Type B pancreatic cell (in vitro differentiated cells): ENCODE measurements at regions not wholly inside any gene's neighbourhood (a gene's known extent, or its start where the extent isn't known, plus 50 kb on each side); places are given as distances from the start of the nearest gene placed in this dataset.

Source experiments
- DNase-seq: peaks from one replicate; pipeline ENCODE4 v3.0.0; 2021; ENCODE audit warnings: mixed read lengths; ENCODE audit not compliant: unreplicated experiment; ENCODE audit errors: extremely low spot score
- H3K27ac Mint-ChIP-seq: 2 replicates; pipeline ENCODE4 v1.8.0; 2021; ENCODE audit warnings: mild to moderate bottlenecking, mixed read lengths
- H3K27me3 Mint-ChIP-seq: 2 replicates; pipeline ENCODE4 v1.8.0; 2021; ENCODE audit warnings: mixed read lengths
- H3K36me3 Mint-ChIP-seq: 2 replicates; pipeline ENCODE4 v1.8.0; 2021; ENCODE audit warnings: mixed read lengths
- H3K4me1 Mint-ChIP-seq: one replicate; pipeline ENCODE4 v1.8.0; 2021; ENCODE audit warnings: mixed read lengths; ENCODE audit not compliant: unreplicated experiment
- H3K4me3 Mint-ChIP-seq: 2 replicates; pipeline ENCODE4 v1.8.0; 2021; ENCODE audit warnings: mild to moderate bottlenecking, mixed read lengths
- H3K9me3 Mint-ChIP-seq: 2 replicates; pipeline ENCODE4 v1.8.0; 2021; ENCODE audit warnings: mixed read lengths
- TF ChIP-seq, protein P1 (sequence below): fragments of 200-600 bp; sonication (generic); conservative IDR thresholded peaks from 2 replicates; pipeline ENCODE4 v1.5.0; 2021; ENCODE audit warnings: antibody characterized with exemption, mild to moderate bottlenecking

DNA sequence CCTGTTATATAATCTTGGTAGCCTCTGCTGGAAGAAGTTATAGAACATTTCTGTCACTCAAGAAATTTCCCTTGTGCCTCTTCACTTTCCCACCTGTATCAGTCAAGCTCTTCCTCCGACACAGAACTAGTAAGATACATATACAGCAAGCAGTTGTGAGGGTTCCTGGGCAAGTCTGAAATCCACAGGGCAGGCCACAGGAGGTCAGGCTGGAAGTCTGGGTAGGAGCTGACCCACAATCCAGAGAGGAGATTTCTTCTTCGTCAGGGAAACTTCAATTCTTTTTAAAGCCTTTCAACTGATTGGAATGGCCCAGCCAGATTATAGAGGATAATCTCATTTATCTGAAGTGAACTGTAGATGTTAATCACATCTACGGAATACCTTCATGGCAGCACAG lies 96.4 kb upstream of the FMN2 start:
- no peak overlapping the region for H3K4me3 Mint-ChIP-seq
- no peak overlapping the region for H3K27ac Mint-ChIP-seq
- no peaks in the 10 kb centered on the region for H3K36me3 Mint-ChIP-seq
- H3K9me3 Mint-ChIP-seq: no peaks in the 10 kb centered on the region
- TF ChIP-seq, protein P1, sequence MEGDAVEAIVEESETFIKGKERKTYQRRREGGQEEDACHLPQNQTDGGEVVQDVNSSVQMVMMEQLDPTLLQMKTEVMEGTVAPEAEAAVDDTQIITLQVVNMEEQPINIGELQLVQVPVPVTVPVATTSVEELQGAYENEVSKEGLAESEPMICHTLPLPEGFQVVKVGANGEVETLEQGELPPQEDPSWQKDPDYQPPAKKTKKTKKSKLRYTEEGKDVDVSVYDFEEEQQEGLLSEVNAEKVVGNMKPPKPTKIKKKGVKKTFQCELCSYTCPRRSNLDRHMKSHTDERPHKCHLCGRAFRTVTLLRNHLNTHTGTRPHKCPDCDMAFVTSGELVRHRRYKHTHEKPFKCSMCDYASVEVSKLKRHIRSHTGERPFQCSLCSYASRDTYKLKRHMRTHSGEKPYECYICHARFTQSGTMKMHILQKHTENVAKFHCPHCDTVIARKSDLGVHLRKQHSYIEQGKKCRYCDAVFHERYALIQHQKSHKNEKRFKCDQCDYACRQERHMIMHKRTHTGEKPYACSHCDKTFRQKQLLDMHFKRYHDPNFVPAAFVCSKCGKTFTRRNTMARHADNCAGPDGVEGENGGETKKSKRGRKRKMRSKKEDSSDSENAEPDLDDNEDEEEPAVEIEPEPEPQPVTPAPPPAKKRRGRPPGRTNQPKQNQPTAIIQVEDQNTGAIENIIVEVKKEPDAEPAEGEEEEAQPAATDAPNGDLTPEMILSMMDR: no peak
- peaks cover 81% of the 10 kb centered on the region for H3K27me3 Mint-ChIP-seq
- no peak for DNase-seq
- H3K4me1 Mint-ChIP-seq: no peaks in the 10 kb centered on the region

DNA sequence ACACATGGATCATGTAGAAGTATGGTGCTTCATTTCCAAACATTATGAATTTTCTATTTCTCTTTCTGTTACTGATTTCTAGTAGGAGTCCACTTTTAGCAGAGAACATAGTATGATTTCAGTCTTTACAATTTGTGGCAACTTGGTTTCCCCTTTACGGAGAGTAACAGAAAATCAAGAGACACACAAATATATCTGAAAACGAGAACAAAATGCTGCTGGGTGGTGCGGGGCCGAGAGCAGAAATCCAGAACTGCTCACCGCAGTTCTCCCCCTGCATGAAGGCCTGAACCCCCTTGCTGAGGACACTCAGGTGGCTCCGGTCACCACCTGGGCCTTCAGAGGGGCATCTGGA lies 94.5 kb upstream of the FMN2 start:
- H3K27ac Mint-ChIP-seq: no peak overlapping the region
- TF ChIP-seq, protein P1: no peak
- peak overlapping the region; percentile 74 for H3K4me3 Mint-ChIP-seq
- no peaks in the 10 kb centered on the region for H3K4me1 Mint-ChIP-seq
- DNase-seq: no peak
- no peaks in the 10 kb centered on the region for H3K9me3 Mint-ChIP-seq
- no peaks in the 10 kb centered on the region for H3K36me3 Mint-ChIP-seq
- peaks cover 77% of the 10 kb centered on the region for H3K27me3 Mint-ChIP-seq

DNA sequence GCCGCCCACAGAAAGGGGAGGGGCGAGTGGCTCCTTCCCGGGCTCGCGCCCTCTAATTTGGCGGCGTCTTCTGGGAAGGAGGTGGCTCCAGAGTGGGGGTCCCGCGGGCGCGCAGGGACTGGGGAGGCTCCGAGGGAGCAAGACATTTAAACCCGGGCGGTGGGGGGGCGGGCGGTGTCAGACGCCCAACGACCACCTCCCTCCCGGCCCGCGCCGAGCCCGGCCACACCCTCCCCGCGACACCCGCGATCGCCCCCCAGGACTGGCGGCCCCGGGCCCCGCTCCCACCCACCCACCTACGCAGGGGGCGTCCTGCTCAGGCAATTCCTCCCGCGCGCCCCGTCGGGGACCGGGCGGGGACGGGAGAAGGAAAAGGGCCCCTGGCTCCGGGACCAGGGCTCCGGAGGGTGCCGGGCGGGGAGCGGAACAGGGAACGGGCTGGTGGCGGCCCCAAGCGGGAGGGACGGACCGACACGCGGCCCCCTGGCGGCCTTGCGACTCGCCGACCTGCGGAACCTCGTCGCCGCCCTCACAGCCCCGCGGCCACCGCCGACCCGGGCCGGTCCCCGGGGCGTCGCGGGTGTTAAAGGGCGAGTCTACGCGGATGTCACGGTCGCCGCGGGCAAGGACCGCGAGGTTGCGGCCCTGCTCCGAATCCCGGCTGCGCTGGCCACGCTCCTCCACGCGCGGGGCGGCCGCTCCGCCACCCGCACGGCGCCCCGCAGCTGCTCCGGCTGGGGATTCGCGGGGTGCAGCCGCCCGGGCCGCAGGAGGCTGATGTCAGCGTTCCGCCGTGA lies 94.0 kb upstream of the FMN2 start:
- TF ChIP-seq, protein P1: peak; percentile 74
- Mint-ChIP-seq H3K27ac (no peak overlapping the region), H3K9me3 (no peaks in the 10 kb centered on the region), H3K36me3 (no peaks in the 10 kb centered on the region), H3K4me1 (no peaks in the 10 kb centered on the region), H3K27me3 (peaks cover 75% of the 10 kb centered on the region), H3K4me3 (peak overlapping the region; percentile 86)
- no peak for DNase-seq

DNA sequence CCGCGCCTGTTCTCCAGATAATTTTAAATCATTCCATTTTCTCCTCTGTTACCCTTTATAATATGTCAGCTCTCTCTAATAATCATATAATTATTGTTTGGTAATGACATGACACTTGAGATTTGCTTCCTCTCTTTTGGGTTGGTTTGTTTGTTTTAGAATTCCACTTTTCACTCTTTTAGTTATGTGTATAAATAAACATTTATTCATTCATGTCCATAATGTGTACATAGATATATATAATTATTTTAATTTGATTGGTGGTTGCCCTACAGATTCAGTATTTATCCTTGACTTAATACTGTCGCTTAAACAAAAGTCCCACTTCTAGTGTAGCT lies 93.4 kb upstream of the FMN2 start:
- H3K4me1 Mint-ChIP-seq: no peaks in the 10 kb centered on the region
- H3K36me3 Mint-ChIP-seq: no peaks in the 10 kb centered on the region
- H3K4me3 Mint-ChIP-seq: peak overlapping the region; percentile 86
- TF ChIP-seq, protein P1: no peak
- DNase-seq: no peak
- peaks cover 77% of the 10 kb centered on the region for H3K27me3 Mint-ChIP-seq
- H3K27ac Mint-ChIP-seq: no peak overlapping the region
- H3K9me3 Mint-ChIP-seq: no peaks in the 10 kb centered on the region

DNA sequence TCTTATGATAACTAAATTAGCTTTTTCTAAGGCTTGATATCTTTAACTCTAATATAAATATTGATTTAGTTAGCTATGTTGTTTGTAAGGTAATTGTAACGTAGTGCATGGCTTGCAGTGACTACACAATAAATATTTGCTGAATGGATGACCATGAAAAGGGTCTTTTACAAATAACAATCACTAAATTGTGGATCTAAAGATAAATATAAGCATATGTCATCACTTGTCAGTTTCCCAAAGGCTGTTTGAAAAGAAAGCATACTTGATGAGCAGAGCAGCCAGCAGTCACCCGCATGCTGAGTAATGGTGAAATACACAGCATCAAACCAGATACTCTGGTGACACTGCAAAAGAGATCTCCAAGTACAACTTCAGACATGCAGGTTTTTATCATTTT lies 92.5 kb upstream of the FMN2 start:
- no peak overlapping the region for H3K27ac Mint-ChIP-seq
- H3K9me3 Mint-ChIP-seq: no peaks in the 10 kb centered on the region
- no peaks in the 10 kb centered on the region for H3K4me1 Mint-ChIP-seq
- peaks cover 72% of the 10 kb centered on the region for H3K27me3 Mint-ChIP-seq
- no peak for DNase-seq
- no peak overlapping the region for H3K4me3 Mint-ChIP-seq
- no peaks in the 10 kb centered on the region for H3K36me3 Mint-ChIP-seq
- TF ChIP-seq, protein P1: no peak

DNA sequence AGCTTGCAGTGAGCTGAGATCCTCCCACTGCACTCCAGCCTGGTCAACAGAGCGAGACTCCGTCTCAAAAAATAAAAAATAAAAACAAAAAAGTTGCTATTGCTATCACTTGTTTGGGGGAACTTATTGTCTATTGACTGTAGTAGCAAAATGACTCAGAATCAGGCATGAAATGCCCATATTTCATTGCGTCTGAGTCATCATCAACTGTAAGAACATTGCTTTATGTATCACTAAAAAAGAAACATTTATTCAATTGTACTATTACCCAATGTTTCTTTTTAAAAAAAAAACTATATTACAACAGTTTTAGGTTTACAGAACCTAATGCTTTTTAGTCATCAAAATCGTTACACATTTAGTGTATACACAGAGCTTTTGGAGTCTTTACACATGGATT lies 91.0 kb upstream of the FMN2 start:
- Mint-ChIP-seq H3K27me3 (peaks cover 61% of the 10 kb centered on the region), H3K36me3 (no peaks in the 10 kb centered on the region), H3K9me3 (no peaks in the 10 kb centered on the region), H3K27ac (no peak overlapping the region), H3K4me3 (no peak overlapping the region), H3K4me1 (no peaks in the 10 kb centered on the region)
- no peak for DNase-seq
- TF ChIP-seq, protein P1: no peak
